ENCODE measurements at regions not wholly inside any gene's neighbourhood (a gene's known extent, or its start where the extent isn't known, plus 50 kb on each side); places are given as distances from the start of the nearest gene placed in this dataset.

DNA sequence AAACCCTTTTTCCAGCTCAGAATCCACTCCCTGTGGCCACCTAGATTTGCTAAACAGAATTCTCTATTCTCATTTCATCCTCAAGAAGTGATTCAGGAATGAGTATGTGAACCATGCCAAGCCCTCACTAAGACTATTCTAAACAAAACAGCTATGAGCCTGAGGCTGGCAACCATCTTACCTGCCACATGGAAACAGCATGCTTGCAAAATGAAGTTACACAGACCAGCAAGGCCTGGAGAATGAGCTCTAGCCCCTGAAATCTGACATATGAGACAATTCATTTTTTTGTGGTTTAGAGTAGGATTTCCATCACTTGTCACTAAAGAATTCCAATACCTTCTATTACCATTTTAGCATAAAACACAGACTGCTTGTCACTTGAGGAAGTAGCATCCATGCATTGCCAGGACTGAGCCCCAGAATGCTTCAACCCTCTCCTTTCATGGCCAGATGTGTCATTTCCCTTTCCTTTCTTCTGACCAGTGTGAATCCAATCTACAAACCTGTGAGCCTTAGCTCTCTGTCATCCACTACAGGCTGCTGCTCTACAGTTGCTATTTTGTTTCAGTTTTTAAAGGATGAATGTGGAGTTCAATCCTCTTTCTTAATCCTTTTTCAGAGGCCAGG lies 744.3 kb upstream of the ACVR2A start (continued):
- no peak for TF ChIP-seq TOX (CRISPR knock-in tag; IDR thresholded peaks at IDR 0.05; ENCODE audit: borderline replicate concordance)

- ATAC-seq, result no peak
- TF ChIP-seq PPARA (CRISPR knock-in tag; IDR thresholded peaks at IDR 0.05; ENCODE audit: borderline replicate concordance), result no peak
- TF ChIP-seq ZNF70 (CRISPR knock-in tag; IDR thresholded peaks at IDR 0.05), result no peak
Observed at GRCh38 chr2:147099845-147100244, 745.0 kb upstream of the ACVR2A start.

GRCh38 chr2:147098940-147099339 lies 745.9 kb upstream of the ACVR2A start:
- TF ChIP-seq TSHZ2 (CRISPR knock-in tag; IDR thresholded peaks at IDR 0.05), result no peak
- TF ChIP-seq OSR1 (CRISPR knock-in tag; IDR thresholded peaks at IDR 0.05), result no peak
- TF ChIP-seq PPARA (CRISPR knock-in tag; IDR thresholded peaks at IDR 0.05; ENCODE audit: borderline replicate concordance), result no peak
- no peak for TF ChIP-seq ARNTL (CRISPR knock-in tag; IDR thresholded peaks at IDR 0.05; ENCODE audit: borderline replicate concordance, low read depth)
- TF ChIP-seq SNAI2 (CRISPR knock-in tag; IDR thresholded peaks at IDR 0.05), result no peak
- TF ChIP-seq ZNF70 (CRISPR knock-in tag; IDR thresholded peaks at IDR 0.05), result no peak
- TF ChIP-seq ZFP3 (CRISPR knock-in tag; IDR thresholded peaks at IDR 0.05), result no peak
- TF ChIP-seq TOX (CRISPR knock-in tag; IDR thresholded peaks at IDR 0.05; ENCODE audit: borderline replicate concordance), result no peak
- TF ChIP-seq, protein P1, sequence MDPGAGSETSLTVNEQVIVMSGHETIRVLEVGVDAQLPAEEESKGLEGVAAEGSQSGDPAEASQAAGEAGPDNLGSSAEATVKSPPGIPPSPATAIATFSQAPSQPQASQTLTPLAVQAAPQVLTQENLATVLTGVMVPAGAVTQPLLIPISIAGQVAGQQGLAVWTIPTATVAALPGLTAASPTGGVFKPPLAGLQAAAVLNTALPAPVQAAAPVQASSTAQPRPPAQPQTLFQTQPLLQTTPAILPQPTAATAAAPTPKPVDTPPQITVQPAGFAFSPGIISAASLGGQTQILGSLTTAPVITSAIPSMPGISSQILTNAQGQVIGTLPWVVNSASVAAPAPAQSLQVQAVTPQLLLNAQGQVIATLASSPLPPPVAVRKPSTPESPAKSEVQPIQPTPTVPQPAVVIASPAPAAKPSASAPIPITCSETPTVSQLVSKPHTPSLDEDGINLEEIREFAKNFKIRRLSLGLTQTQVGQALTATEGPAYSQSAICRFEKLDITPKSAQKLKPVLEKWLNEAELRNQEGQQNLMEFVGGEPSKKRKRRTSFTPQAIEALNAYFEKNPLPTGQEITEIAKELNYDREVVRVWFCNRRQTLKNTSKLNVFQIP (CRISPR knock-in tag; IDR thresholded peaks at IDR 0.05; ENCODE audit: borderline replicate concordance, low read depth), result no peak
- TF ChIP-seq ZNF565 (CRISPR knock-in tag; conservative IDR thresholded peaks at IDR 0.05; ENCODE audit: low read depth), result no peak
- no peak for TF ChIP-seq RARB (CRISPR knock-in tag; IDR thresholded peaks at IDR 0.05)
- TF ChIP-seq ZNF8 (CRISPR knock-in tag; IDR thresholded peaks at IDR 0.05), result no peak
- TF ChIP-seq, protein P2, sequence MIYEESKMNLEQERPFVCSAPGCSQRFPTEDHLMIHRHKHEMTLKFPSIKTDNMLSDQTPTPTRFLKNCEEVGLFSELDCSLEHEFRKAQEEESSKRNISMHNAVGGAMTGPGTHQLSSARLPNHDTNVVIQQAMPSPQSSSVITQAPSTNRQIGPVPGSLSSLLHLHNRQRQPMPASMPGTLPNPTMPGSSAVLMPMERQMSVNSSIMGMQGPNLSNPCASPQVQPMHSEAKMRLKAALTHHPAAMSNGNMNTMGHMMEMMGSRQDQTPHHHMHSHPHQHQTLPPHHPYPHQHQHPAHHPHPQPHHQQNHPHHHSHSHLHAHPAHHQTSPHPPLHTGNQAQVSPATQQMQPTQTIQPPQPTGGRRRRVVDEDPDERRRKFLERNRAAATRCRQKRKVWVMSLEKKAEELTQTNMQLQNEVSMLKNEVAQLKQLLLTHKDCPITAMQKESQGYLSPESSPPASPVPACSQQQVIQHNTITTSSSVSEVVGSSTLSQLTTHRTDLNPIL (CRISPR knock-in tag; IDR thresholded peaks at IDR 0.05; ENCODE audit: low read depth), result no peak
- TF ChIP-seq ESRRG (CRISPR knock-in tag; IDR thresholded peaks at IDR 0.05), result no peak
- no peak for TF ChIP-seq ISL1 (CRISPR knock-in tag; IDR thresholded peaks at IDR 0.05)
- TF ChIP-seq, protein P3, sequence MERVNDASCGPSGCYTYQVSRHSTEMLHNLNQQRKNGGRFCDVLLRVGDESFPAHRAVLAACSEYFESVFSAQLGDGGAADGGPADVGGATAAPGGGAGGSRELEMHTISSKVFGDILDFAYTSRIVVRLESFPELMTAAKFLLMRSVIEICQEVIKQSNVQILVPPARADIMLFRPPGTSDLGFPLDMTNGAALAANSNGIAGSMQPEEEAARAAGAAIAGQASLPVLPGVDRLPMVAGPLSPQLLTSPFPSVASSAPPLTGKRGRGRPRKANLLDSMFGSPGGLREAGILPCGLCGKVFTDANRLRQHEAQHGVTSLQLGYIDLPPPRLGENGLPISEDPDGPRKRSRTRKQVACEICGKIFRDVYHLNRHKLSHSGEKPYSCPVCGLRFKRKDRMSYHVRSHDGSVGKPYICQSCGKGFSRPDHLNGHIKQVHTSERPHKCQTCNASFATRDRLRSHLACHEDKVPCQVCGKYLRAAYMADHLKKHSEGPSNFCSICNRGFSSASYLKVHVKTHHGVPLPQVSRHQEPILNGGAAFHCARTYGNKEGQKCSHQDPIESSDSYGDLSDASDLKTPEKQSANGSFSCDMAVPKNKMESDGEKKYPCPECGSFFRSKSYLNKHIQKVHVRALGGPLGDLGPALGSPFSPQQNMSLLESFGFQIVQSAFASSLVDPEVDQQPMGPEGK (CRISPR knock-in tag; IDR thresholded peaks at IDR 0.05; ENCODE audit: borderline replicate concordance), result no peak
- TF ChIP-seq BACH2 (CRISPR knock-in tag; IDR thresholded peaks at IDR 0.05; ENCODE audit: borderline replicate concordance), result no peak
- TF ChIP-seq, protein P4, sequence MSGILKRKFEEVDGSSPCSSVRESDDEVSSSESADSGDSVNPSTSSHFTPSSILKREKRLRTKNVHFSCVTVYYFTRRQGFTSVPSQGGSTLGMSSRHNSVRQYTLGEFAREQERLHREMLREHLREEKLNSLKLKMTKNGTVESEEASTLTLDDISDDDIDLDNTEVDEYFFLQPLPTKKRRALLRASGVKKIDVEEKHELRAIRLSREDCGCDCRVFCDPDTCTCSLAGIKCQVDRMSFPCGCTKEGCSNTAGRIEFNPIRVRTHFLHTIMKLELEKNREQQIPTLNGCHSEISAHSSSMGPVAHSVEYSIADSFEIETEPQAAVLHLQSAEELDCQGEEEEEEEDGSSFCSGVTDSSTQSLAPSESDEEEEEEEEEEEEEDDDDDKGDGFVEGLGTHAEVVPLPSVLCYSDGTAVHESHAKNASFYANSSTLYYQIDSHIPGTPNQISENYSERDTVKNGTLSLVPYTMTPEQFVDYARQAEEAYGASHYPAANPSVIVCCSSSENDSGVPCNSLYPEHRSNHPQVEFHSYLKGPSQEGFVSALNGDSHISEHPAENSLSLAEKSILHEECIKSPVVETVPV (CRISPR knock-in tag; IDR thresholded peaks at IDR 0.05), result no peak
- no peak for TF ChIP-seq TCF4 (CRISPR knock-in tag; IDR thresholded peaks at IDR 0.05; ENCODE audit: borderline replicate concordance)
- no peak for TF ChIP-seq GLIS3 (CRISPR knock-in tag; IDR thresholded peaks at IDR 0.05)
- no peak for ATAC-seq
